Heart right ventricle (tissue), 16 donors: ENCODE measurements at regions not wholly inside any gene's neighbourhood (a gene's known extent, or its start where the extent isn't known, plus 50 kb on each side); places are given as distances from the start of the nearest gene placed in this dataset.
"Not testable (repeated sequence)": the region's sequence is repeated elsewhere in the genome, so short reads cannot be mapped to it uniquely, and the experiment has no call there.

ENCODE experiments used
- ATAC-seq, 8 donors: fragments of 200-7000 bp; cut with Tn5 transposase; one replicate each; pipeline ENCODE4 v1.9.1; 2020; ENCODE audit warnings: mild to moderate bottlenecking in 8 of 8, moderate library complexity in 8 of 8, moderate number of reproducible peaks in 1 of 8
- DNase-seq, 2 donors: peaks; one replicate each; pipeline ENCODE4 v3.0.0-alpha.2; 2020
- H3K27ac ChIP-seq, 10 donors: fragments of 200-600 bp; sonication (generic) in 2 of 10; one replicate each; pipeline versions ENCODE4 v1.5.0 to v1.8.0; 2020 to 2022; ENCODE audit warnings: mild to moderate bottlenecking in 3 of 10
- H3K27me3 ChIP-seq, 7 donors: fragments of 200-600 bp; one replicate each; pipeline ENCODE4 v1.8.0; 2021 to 2022; ENCODE audit warnings: mild to moderate bottlenecking in 2 of 7
- H3K36me3 ChIP-seq, 9 donors: fragments of 200-600 bp; sonication (generic) in 1 of 9; one replicate each; pipeline versions ENCODE4 v1.5.0 to v1.8.0; 2020 to 2022; ENCODE audit warnings: mild to moderate bottlenecking in 2 of 9
- H3K4me1 ChIP-seq, 9 donors: fragments of 200-600 bp; sonication (generic) in 1 of 9; one replicate each; pipeline versions ENCODE4 v1.5.0 to v1.8.0; 2020 to 2022; ENCODE audit warnings: mild to moderate bottlenecking in 4 of 9
- H3K4me3 ChIP-seq, 10 donors: fragments of 200-600 bp; sonication (generic) in 2 of 10; one replicate each; pipeline versions ENCODE4 v1.5.0 to v1.8.0; 2020 to 2022; ENCODE audit warnings: mild to moderate bottlenecking in 7 of 10, moderate library complexity in 2 of 10
- H3K9me3 ChIP-seq, 11 donors: fragments of 200-600 bp in 10 of 11; sonication (generic) in 2 of 11; one replicate each; pipeline versions ENCODE4 v1.5.0 to v1.8.0; 2013 to 2022; ENCODE audit warnings: mild to moderate bottlenecking in 2 of 11, control low read depth in 1 of 11, moderate library complexity in 1 of 11
- WGBS, 2 donors: extraction: QIAGEN DNeasy Blood & Tissue Kit; methylation state at CpG; one replicate each; pipeline ENCODE4 v1.1.7; 2013; ENCODE audit warnings: inconsistent platforms in 1 of 2; 5-methylcytosine and 5-hydroxymethylcytosine counted together
- intact Hi-C, 10 donors: fragments of 100-400 bp; cut with DNase I; formaldehyde crosslinking; loops; one replicate each; pipeline versions ENCODE4 v1.11.1 to v1.14.2; 2022
- TF ChIP-seq, protein P1 (sequence below), 9 donors: fragments of 200-600 bp; sonication (generic) in 2 of 9; IDR thresholded peaks; one replicate each; pipeline versions ENCODE4 v1.5.0 to v1.8.0; 2021 to 2022; ENCODE audit warnings: antibody characterized with exemption in 9 of 9, mild to moderate bottlenecking in 5 of 9, moderate library complexity in 1 of 9
- donor health status: Arrhythmogenic right ventricular cardiomyopathy.
- donor health status: ischemic (EF 13 %, LVEDD 7.1; RV severe dilation, severe dysfunction).
- donor health status: healthy with polysubstance abuse.
- donor health status: DM: no; HTN: yes; CAD: no.
- donor health status: DM: no; HTN: no; CAD: no.
- donor health status: ischemic (EF 25% LVEDD 6.9; RV normal size, moderate dysfunction).
- donor health status: ischemic (EF 25% LVEDD 5.7; RV mildly dilated, moderate dysfunction).
- donor health status: healthy.
- donor health status: DM: yes; HTN: yes; CAD: no.
- donor health status: Ischemic cardiomyopathy.
- donor health status: ischemic (EF 35%, LVEDD 5.7; RV mildly dilated, moderate dysfunction).
- donor health status: nonischemic (EF 11% LVEDD 7.7; RV severe dilation, severe dysfunction).
- donor health status: DM: yes; HTN: yes; CAD: no.
- donor health status: PGD.
- donor health status: ischemic (EF 29% LVEDD 5.4; RV normal size, mild dysfunction).
- donor health status: nonischemic (EF 23%, LVEDD 6.1; RV moderate dilation, normal function).

DNA sequence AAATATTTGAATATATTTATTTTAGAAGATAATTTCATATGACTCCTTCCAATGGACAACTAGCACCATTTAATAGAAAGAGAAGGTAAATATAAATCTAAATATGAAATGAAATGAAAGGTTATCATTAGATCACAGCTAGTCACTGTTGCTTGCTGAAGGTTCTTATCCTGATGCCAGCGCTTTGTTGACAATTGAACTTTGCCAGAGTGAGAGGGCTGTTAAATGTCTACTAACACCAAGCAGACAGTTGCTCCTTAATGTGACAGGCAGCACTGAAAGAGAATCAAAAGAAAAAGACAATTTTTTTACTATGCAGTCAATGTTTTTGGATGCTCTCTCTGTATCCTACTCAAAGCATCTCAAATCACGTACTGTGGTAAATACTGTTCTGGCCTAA lies 152.6 kb upstream of the SEMA6A start:
- DNase-seq = peak in 1 of 2 donors; percentile 27
- TF ChIP-seq, protein P1, sequence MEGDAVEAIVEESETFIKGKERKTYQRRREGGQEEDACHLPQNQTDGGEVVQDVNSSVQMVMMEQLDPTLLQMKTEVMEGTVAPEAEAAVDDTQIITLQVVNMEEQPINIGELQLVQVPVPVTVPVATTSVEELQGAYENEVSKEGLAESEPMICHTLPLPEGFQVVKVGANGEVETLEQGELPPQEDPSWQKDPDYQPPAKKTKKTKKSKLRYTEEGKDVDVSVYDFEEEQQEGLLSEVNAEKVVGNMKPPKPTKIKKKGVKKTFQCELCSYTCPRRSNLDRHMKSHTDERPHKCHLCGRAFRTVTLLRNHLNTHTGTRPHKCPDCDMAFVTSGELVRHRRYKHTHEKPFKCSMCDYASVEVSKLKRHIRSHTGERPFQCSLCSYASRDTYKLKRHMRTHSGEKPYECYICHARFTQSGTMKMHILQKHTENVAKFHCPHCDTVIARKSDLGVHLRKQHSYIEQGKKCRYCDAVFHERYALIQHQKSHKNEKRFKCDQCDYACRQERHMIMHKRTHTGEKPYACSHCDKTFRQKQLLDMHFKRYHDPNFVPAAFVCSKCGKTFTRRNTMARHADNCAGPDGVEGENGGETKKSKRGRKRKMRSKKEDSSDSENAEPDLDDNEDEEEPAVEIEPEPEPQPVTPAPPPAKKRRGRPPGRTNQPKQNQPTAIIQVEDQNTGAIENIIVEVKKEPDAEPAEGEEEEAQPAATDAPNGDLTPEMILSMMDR (IDR thresholded peaks at IDR 0.05) = no peak
- H3K4me3 ChIP-seq = no peak overlapping the region
- no peaks in the 10 kb centered on the region for H3K9me3 ChIP-seq
- H3K4me1 ChIP-seq = peaks cover 0 to 7% (median 0%) of the 10 kb centered on the region in 9 donors
- ATAC-seq = peak in 6 of 8 donors; percentile 65 to 87 (median 71)
- H3K36me3 ChIP-seq = no peaks in the 10 kb centered on the region
- intact Hi-C loops = no loop called here
- no peaks in the 10 kb centered on the region for H3K27me3 ChIP-seq
- H3K27ac ChIP-seq = no peak overlapping the region
- whole genome bisulfite sequencing, 2 donors = 61 to 75% methylated on average over 2 of the region's 2 CpGs

DNA sequence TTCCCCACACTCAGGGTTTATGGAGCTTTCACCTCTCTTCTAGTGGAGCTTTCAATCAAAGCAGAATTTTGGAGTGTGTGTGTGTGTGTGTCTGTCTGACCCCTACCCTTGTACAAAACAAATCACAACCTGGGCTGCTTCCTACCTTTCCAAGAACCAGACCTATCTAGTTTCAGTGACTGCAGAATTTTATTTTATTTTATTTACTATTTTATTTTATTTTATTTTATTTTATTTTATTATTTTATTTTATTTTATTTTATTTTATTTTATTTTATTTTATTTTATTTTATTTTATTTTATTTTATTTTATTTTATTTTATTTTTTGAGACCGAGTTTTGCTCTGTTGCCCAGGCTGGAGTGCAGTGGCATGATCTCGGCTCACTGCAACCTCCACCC lies 151.6 kb upstream of the SEMA6A start:
- H3K4me3 ChIP-seq, H3K9me3 ChIP-seq, H3K4me1 ChIP-seq, H3K36me3 ChIP-seq, DNase-seq, H3K27ac ChIP-seq, H3K27me3 ChIP-seq, ATAC-seq, intact Hi-C loops: not testable (repeated sequence)
- 93 to 100% methylated on average over 2 of the region's 2 CpGs for WGBS, 2 donors

DNA sequence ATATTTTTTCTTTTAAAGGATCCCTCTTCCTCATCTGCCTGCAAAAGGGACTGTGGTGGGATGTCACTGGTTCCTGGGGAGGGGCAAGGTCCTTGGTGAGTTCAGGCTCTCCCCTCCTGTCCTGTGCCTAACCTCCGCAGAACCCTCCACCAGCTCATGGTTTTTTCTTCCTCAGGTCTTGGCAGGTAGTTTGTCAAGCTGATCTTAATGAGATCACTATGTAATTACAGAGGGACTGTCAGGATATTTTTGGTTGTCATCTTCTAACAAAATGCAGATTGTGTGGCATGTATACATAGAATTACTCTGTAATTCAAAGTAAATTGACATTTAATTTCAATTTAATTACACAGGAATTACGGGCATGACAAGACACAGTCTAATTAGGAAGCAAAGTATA lies 150.3 kb upstream of the SEMA6A start:
- no peaks in the 10 kb centered on the region for H3K36me3 ChIP-seq
- H3K27me3 ChIP-seq = no peaks in the 10 kb centered on the region
- DNase-seq (no peak), ATAC-seq (no peak)
- intact Hi-C loops = no loop called here
- TF ChIP-seq, protein P1 (IDR thresholded peaks at IDR 0.05) = no peak
- H3K4me3 ChIP-seq = no peak overlapping the region
- peaks cover 0 to 5% (median 0%) of the 10 kb centered on the region in 9 donors for H3K4me1 ChIP-seq
- no peak overlapping the region for H3K27ac ChIP-seq
- 97 to 100% methylated on average over 2 of the region's 2 CpGs for WGBS, 2 donors
- H3K9me3 ChIP-seq = no peaks in the 10 kb centered on the region

DNA sequence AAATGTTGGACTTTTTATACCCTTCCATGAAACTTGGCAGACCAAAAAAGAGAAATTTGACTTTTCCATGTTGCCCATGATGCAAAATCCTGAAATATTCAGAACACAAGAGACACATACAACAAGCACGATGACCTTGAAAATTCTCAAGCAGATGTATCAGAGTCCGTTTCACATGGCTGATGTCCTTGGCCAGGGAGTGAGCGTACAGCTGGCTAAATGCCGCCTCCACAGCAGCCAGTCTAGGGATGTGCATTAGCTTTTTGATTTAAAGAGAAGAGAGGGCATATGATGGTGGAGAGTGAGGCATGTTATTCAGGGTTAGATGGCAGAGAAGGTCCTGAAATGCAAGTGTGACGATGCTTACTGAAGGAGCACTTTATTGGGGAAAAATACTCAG lies 148.0 kb upstream of the SEMA6A start:
- WGBS, 2 donors = 83 to 88% methylated on average over 5 of the region's 5 CpGs
- no peak for ATAC-seq
- TF ChIP-seq, protein P1 (IDR thresholded peaks at IDR 0.05) = no peak

DNA sequence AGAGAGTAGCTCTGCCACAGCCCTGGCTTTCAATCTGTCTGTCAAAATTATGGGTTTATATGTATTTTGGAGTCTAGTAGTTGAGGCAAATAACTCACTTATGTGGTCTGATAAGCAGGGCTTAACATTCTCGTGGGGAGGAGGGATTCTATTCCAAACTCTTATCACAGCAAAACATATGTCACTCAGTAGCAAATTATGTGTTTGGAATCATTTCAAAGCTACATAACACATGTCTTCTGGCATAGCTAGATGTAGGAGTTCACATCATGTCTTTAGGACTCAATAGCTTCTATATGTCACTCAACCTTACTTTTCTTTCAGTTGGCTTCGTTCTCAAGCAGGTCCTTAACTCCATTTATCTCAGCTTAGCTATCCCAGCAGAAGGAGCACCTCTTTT lies 144.5 kb upstream of the SEMA6A start:
- DNase-seq (no peak), ATAC-seq (no peak)
- Histone ChIP-seq H3K27me3 (no peaks in the 10 kb centered on the region), H3K36me3 (no peaks in the 10 kb centered on the region), H3K27ac (no peak overlapping the region), H3K9me3 (peaks cover 0 to 4% (median 0%) of the 10 kb centered on the region in 11 donors), H3K4me1 (no peaks in the 10 kb centered on the region), H3K4me3 (no peak overlapping the region)
- intact Hi-C loops = no loop called here
- 44 to 48% methylated on average over 2 of the region's 2 CpGs for WGBS, 2 donors
- TF ChIP-seq, protein P1 (IDR thresholded peaks at IDR 0.05) = no peak

More for the DNA sequence above, 148.0 kb upstream of the SEMA6A start:
- H3K27ac ChIP-seq = no peak overlapping the region
- DNase-seq = no peak
- H3K4me3 ChIP-seq = no peak overlapping the region
- H3K4me1 ChIP-seq = peaks cover 0 to 5% (median 0%) of the 10 kb centered on the region in 9 donors
- no peaks in the 10 kb centered on the region for H3K27me3 ChIP-seq
- intact Hi-C loops = no loop called here
- H3K36me3 ChIP-seq = no peaks in the 10 kb centered on the region
- H3K9me3 ChIP-seq = no peaks in the 10 kb centered on the region
